H54 (cell line): ENCODE measurements at regions not wholly inside any gene's neighbourhood (a gene's known extent, or its start where the extent isn't known, plus 50 kb on each side); places are given as distances from the start of the nearest gene placed in this dataset.
"Not testable (repeated sequence)": the region's sequence is repeated elsewhere in the genome, so short reads cannot be mapped to it uniquely, and the experiment has no call there.

Experiments used
- DNase-seq: peaks from one replicate; pipeline ENCODE4 v3.0.0; 2011; ENCODE audit warnings: low spot score, mixed read lengths; ENCODE audit not compliant: insufficient read length
- FAIRE-seq: peaks from 3 replicates; lab custom pipeline; 2011; peaks lifted over from hg19 to GRCh38; lab: Jason Lieb, UNC
- POLR2A ChIP-seq: IDR thresholded peaks from 2 replicates; pipeline ENCODE4 v1.6.1; 2011; ENCODE audit warnings: low read depth, mild to moderate bottlenecking, low read length

- TF ChIP-seq POLR2A = no peak
- FAIRE-seq (no peak), DNase-seq (no peak)
Measured at GRCh38 chr14:46147452-46147851, 504.1 kb downstream of the RPL10L start.

- DNase-seq (no peak), FAIRE-seq (no peak)
- TF ChIP-seq POLR2A = no peak
Measured at GRCh38 chr14:46147024-46147423, 504.6 kb downstream of the RPL10L start.

- DNase-seq (no peak), FAIRE-seq (no peak)
- no peak for TF ChIP-seq POLR2A
Measured at GRCh38 chr14:46140445-46140844, 511.1 kb downstream of the RPL10L start.

- TF ChIP-seq POLR2A = no peak
- no peak for DNase-seq
- no peak for FAIRE-seq
Measured at GRCh38 chr14:46139649-46140048, 511.9 kb downstream of the RPL10L start.

GRCh38 chr14:46137786-46138185 lies 513.8 kb downstream of the RPL10L start:
- DNase-seq (no peak), FAIRE-seq (no peak)
- TF ChIP-seq POLR2A = no peak

- FAIRE-seq (no peak), DNase-seq (no peak)
- TF ChIP-seq POLR2A = no peak
Measured at GRCh38 chr14:46136456-46136855, 515.1 kb downstream of the RPL10L start.

- TF ChIP-seq POLR2A = no peak
- FAIRE-seq = no peak
- no peak for DNase-seq
Measured at GRCh38 chr14:46108228-46108627, 543.4 kb downstream of the RPL10L start.

- DNase-seq, FAIRE-seq: not testable (repeated sequence)
Measured at GRCh38 chr14:46100901-46101300, 550.7 kb downstream of the RPL10L start.

GRCh38 chr14:46091819-46092218 lies 559.8 kb downstream of the RPL10L start:
- DNase-seq (no peak), FAIRE-seq (no peak)
- no peak for TF ChIP-seq POLR2A

GRCh38 chr14:46087604-46088003 lies 564.0 kb downstream of the RPL10L start:
- FAIRE-seq = no peak
- no peak for TF ChIP-seq POLR2A
- no peak for DNase-seq

GRCh38 chr14:46074061-46074460 lies 577.5 kb downstream of the RPL10L start:
- no peak for TF ChIP-seq POLR2A
- FAIRE-seq (no peak), DNase-seq (no peak)

- no peak for TF ChIP-seq POLR2A
- DNase-seq = no peak
- FAIRE-seq = no peak
Measured at GRCh38 chr14:46063872-46064271, 587.7 kb downstream of the RPL10L start.

- FAIRE-seq (no peak), DNase-seq (no peak)
- no peak for TF ChIP-seq POLR2A
Measured at GRCh38 chr14:46058964-46059563, 592.5 kb downstream of the RPL10L start.

- no peak for TF ChIP-seq POLR2A
- no peak for FAIRE-seq
- DNase-seq = no peak
Measured at GRCh38 chr14:46057799-46058198, 593.8 kb downstream of the RPL10L start.

- FAIRE-seq = no peak
- no peak for TF ChIP-seq POLR2A
- DNase-seq = no peak
Measured at GRCh38 chr14:46054526-46054925, 597.1 kb downstream of the RPL10L start.
